ENCODE measurements at regions not wholly inside any gene's neighbourhood (a gene's known extent, or its start where the extent isn't known, plus 50 kb on each side); places are given as distances from the start of the nearest gene placed in this dataset.

DNA sequence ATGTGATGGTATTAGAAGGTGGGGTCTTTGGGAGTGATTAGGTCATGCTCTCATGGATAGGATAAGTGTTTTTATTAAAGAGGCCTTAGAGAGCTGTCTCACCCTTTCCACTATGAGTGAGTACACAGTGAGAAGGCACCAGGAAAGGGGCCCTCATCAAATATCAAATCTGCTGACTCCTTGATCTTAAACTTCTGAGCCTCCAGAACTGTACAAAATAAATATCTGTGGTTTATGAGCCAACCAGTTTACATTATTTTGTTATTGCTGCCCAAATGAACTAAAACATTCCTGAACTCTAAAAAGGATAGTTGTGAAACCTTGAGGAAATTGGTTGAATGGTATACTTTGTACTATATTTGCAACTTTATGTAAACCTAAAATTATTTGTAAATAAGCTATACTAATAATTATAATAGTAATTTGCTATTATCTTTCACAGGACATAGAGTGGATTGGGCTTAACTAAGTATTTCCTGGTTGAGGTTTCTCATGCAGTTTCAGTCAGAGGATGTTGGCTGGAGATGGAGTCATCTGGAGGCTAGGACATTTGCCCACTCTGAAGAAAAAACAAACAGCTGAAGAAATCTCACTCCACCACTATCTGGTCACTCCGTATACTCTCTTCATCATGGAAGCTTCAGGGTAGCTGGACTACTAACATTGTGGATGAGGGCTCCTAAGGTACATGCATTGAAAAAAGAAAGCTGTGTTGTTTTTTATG lies 1068.6 kb upstream of the CADM2 start:
- TF ChIP-seq, protein P1, sequence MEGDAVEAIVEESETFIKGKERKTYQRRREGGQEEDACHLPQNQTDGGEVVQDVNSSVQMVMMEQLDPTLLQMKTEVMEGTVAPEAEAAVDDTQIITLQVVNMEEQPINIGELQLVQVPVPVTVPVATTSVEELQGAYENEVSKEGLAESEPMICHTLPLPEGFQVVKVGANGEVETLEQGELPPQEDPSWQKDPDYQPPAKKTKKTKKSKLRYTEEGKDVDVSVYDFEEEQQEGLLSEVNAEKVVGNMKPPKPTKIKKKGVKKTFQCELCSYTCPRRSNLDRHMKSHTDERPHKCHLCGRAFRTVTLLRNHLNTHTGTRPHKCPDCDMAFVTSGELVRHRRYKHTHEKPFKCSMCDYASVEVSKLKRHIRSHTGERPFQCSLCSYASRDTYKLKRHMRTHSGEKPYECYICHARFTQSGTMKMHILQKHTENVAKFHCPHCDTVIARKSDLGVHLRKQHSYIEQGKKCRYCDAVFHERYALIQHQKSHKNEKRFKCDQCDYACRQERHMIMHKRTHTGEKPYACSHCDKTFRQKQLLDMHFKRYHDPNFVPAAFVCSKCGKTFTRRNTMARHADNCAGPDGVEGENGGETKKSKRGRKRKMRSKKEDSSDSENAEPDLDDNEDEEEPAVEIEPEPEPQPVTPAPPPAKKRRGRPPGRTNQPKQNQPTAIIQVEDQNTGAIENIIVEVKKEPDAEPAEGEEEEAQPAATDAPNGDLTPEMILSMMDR (IDR thresholded peaks at IDR 0.05; ENCODE audit: low read length) = no peak
- TF ChIP-seq EZH2 (IDR thresholded peaks at IDR 0.05; ENCODE audit: borderline replicate concordance, low read length) = no peak

All from OCI-LY1 (cell line).